GM18502 (cell line): ENCODE measurements at regions not wholly inside any gene's neighbourhood (a gene's known extent, or its start where the extent isn't known, plus 50 kb on each side); places are given as distances from the start of the nearest gene placed in this dataset.
A peak's percentile ranks its signal among the peaks of the same experiment; 100 is the strongest.

ENCODE experiments used
- ATAC-seq: cut with Tn5 transposase; IDR thresholded peaks from one replicate; pipeline ENCODE4 v1.9.1; 2021; ENCODE audit warnings: mild to moderate bottlenecking; ENCODE audit not compliant: unreplicated experiment, poor library complexity

DNA sequence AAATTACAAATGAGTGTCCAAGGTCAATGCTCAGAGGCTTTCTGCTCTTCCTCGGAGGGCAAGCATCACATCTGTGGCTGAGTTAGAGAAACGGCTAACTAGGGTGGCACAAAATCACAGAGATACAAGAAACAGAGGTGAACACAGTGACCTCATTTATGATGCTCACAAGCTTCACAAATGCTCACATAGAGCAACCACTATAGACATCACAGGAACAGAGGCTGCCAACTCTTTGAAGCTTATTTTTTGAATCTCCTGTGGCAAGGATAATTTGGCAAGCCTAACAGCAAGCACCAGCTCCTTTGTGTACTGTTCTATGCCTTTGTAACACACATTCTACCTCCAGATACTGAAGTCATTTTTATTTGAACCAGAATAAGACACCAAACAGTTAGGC, 416.5 kb upstream of the DDI1 start:
- ATAC-seq, result no peak

DNA sequence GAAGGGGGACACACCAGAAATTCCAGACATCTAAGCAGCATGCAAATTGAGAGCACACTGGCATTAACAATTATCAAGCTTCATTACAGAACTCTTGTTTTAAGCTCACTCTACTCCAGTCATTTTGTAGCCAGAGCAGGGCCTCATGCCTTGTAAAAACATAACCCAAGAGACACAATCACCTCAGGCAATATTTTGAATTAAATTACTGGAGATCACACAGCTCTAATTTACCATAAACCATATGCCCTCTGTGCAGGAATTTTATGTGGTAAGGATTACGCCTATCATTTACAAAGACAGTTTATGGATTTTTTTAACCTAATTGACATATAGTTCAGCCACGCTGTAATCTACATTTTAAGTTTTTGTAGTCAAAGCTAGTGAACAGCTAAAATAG, 414.1 kb upstream of the DDI1 start:
- ATAC-seq, result no peak

DNA sequence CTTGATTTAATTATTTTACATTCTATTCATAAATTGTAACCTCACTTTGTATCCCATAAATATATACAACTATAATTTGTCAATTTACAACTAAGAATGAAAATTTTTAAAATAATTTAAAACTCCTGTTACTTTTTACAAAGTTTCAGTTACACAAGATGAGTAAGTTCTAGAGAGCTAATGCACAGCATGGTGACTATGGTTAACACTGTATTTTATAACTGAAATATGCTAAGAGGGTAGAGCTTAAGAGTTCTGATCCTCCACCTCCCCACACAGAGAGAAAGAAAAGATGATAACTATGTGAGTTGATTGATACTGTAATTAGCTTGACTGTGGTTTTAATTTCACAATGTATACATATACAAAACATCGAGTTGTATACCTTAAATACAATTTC, 412.5 kb upstream of the DDI1 start:
- peak; percentile 55 for ATAC-seq

DNA sequence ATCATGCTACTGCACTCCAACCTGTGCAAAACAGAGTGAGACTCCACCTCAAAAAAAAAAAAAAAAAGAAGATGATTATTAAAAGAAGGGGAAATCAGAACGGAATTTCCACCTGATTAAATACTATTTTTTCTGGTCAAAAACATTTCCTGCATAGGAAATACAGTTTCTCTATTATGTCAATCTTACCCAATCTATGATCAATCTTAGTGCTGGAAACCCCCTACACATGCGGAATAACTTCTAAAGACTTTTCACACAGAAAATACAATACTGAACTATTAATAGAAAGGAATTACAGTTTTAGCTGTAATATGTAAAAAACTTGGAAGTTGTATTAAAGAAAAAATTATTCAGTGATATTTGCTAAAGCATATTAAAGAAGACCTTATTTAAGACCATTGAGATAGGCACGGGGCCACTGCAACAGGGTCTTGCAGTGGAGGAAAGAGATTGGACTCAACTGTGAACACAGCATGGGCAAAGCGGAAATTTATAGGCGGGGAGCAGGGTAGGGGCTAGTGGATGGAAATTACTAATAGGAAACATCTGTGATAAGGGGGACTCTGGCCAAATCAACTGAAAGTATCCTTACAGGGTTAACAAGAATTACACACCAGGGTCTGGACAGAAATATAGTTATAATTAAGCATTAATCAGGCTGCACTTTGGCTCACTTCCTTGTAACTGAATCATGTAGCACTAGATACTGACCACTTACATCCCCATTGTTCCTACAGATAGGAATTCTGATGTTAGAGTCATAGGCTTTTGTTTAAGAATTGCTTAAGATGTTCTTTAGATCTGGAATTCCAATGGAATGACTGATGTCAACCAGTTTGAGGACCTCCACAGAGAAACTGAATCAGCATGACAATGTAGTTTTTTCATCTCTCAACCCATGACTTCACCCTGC, 411.5 kb upstream of the DDI1 start:
- ATAC-seq, result no peak

DNA sequence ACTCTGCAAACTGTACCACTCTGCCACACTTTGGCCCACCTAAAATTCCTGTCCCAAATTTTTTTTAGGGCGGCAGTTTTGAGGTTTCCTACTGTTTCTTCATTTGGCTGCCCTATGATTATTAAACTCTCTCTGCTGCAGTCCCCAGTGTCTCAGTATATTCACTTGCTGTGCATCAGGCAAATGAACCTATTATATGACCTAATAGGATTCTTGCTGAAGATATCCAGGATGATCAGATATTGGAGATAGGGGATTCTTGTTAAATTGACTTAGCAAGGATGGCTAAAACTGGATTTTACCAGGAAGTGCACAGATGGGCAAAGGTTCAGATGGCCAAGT, 410.8 kb upstream of the DDI1 start:
- no peak for ATAC-seq

DNA sequence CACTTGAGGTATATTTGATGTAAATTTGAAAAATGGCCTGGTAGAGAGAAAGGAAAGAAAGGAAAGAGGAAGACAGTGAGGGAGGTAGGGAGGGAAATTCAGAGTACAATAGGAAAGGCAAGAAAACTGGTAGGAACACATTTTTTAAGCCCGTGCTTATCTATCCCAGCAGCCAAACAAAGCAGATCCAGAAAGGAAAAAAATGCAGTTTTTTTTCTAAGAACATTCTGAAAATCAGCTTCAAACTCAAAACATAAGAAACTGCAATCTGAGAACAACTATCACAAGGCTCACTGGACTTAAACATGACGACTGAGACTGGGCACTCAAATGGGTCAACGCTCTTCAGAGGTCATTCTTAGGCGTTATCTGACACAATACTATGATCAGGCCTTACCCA, 408.3 kb upstream of the DDI1 start:
- ATAC-seq, result no peak

DNA sequence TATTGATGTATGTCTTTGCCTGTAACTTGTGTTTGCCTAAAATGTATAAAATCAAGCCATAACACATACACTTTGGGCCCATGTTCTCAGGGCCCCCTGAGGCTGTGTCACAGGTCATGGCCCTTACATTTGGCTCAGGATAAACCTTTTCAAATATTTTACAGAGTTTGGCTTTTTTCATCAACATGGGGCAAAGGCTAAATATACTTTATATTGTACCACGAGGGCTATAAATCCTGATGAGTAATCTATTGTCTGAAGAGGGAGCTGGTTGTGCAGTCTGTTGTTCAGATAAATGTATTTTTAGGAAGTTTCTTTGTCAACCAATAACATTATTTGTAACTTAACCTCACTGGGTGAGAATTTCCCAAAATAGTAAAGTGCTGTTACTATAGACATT, 404.6 kb upstream of the DDI1 start:
- ATAC-seq, result no peak

DNA sequence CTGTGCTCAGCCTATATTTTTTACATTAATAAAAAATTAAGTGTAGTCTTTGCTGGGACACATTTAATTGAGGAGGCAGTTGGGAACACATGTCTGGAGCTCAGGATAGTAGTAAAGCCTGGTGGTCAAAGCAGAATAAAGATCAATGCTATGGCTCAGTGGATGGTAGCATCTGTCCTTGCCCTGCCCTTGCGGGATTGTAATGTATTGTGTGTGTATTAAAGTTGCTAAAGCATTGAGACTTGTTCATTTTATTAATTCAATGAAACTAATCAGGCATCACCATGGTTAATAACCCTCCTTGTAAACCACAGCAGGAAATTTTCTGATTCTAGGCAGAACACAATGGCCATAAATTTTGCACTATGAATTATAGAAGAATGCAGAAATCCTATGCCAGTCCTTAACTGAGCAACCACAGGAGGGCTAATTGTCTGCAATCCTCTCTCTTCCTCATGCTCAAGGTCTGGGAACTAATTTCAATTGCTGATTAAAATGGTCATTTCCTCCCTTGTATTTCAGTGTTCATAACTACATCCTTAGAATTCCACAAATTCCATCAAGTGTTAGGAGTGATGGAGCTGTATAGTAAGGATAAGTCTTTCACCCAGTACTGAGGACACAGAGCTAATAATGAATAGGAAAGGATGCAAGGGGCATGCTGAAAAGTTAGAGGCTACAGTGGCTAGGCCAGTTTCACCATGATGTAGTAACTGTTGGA, 403.2 kb upstream of the DDI1 start:
- ATAC-seq, result no peak

DNA sequence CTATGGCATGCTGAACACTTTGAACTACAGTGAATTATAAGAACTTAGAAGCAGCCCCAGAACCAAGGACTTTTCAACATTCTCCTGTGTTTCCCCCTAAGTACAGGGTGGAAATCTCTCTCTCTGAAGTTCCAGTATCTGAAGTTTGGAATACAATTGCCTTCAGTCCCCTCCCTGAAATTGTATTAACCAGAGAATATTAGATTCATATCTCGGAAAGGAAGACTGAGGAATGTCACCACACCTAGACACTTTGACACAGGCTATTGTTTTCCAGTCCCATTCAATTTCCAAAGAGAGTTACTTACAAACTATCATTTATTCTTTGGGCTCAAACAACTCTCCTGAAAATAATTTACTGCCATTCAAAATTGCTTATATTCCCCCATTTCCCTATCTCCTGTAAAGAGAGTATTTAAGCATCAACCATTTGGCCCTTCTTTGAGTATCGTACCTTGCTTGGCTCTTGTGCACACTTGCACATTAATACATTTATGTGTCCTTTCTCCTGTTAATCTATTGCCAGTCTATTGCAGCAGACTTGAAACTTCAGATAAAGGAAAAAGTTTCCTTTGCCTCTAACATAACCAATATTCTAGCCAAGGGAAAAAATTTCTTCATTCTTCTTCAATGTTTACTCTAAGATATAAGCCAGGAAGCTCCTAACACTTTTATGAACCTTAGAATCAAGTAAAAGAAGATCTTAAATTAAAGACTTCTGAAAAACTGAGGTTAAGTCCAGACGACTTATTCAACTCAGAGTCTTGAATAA, 402.4 kb upstream of the DDI1 start:
- ATAC-seq, result no peak

DNA sequence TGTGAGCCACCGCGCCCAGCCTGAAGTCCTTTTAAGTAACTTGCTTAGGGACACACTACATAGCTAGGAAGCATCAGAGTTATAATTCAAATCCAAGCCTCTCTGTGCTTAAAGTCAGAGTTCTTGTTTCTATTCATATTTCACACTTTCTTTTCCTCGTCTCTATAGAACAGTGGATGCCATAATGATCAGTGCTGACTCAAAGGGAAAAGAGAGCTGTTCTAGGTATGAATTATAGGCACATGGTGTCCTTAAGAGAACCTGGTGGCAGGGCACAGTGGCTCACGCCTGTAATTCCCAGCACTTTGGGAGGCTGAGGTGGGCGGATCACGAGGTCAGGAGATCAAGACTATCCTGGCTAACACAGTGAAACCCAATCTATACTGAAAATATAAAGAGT, 400.2 kb upstream of the DDI1 start:
- ATAC-seq, result no peak

DNA sequence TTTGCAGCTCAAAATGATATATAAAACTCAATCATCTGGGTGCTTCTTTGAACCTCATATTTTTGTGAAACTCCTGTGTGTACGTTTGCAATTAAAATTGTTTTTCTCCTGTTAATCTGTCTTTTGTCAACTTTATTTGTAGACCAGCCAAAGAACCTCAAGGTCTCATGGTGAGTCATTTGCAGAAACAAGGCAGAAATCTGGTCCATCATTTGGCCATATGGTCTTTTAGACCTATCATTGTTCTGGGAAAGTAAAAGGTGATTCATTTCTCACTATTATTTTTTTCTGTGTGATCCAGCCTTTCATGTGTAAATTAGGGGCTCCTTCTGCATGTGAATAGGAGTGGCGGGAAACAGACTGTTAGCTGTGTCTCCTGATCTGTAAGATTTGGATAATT, 399.1 kb upstream of the DDI1 start:
- no peak for ATAC-seq

DNA sequence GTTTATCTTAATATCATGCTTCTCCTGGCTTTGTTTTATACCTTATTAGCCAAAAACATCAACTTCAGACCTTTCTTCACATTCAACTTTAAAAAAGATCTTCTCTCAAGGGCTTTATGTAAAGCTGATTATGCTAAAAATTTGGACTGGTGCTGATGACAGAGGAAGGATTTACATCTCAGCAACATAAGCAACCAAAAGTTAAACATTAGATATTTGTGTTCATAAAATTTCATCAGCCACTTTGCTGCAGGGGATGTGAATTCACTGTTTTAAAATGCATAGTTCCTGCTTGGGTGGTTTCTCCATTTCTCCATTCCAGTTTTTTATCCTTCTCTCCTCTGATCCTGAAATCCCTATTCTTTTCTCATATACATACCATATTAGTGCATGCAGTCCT, 398.6 kb upstream of the DDI1 start:
- ATAC-seq, result no peak

DNA sequence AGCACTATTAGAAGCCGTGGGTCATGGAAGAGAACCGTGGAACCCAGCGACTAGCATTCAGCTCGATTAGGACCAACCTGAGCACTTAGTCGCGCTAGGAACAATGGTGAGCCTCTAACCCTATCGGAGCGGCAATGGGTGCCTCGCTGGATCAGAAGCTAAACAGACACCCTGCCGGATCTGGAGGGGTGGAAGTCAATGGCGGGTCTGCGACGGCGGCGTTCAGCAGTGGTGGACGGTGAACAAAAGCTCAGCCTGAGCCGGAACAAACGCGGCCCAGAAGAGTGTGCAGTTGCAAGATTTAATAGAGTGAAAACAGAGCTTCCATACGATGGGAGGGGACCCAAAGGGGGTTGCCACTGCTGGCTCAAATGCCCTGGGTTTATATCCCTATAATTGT, 391.8 kb upstream of the DDI1 start:
- ATAC-seq, result no peak

DNA sequence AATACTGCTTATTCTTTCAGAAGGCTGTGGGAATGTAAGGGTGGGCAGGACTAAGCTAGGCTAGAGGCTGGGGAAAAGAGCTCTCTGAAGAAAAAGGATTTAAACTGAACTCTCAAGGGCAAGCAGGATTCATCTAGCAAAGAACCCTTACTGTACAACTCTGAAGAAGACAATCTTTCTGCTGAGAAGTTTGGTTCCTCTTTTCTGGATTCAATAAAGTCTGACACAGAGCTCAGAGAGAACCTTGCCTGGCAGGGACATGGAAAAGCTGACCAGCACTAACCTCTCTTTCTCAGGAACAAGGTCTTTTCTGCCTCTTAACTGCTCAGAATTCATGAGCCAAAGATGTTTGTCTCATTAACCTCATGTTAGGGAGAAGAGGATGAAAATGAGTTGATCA, 388.4 kb upstream of the DDI1 start:
- ATAC-seq, result no peak

DNA sequence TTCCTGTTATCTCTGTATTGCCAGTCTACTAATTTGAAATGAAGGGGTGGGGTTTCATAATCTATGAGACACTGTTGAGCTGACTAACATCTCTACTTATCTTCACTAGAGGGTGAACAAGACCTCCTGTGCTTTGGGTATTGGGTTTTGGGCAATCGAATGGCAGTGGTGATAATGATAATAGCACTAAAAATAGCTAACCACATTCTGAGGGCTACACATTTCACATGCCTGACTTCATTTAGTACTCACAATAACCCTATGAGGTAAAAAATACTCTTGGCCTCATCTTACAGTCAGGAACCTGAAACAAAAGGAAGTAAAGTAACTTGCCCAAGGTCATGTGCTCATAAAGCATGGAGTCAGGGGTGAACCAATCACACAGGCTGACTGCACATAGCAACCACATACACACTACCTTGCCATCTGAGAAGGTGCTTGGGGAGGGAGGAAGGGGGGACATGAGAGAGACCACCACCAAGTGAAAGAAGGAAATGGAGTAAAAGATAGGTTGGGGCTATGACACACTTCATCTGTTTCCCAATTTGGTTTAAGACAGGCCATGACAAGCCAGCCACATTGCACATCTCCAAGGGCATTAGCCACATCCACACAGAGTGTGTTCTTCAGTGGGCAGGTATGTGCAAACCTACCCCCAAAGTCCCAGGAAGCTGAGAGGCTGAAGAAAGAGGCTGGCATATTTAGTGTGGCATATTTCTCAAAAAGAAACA, 387.6 kb upstream of the DDI1 start:
- peak; percentile 70 for ATAC-seq

DNA sequence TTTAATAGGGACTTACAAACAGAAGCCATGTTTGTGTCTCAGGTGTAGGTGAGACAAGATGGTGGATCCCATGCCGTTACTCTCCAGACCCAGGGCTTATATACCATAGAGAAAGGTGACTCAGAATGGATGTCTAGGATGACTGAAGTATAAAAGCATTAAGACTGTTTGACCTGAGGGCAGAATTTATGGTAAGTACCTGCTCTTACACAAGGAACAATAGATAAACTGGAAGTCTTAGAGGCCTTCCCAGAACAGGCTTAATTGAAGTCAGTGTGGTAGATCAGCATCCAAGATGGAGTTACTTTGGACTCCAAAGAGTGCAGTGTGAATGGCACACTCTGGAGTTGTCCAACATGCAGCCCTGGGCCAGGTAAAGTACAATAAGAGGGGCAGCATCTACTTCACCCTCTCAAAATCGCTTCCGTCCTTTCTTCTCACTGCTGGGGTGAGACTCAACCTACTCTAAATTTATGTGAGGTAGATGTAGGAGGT, 387.0 kb upstream of the DDI1 start:
- no peak for ATAC-seq

DNA sequence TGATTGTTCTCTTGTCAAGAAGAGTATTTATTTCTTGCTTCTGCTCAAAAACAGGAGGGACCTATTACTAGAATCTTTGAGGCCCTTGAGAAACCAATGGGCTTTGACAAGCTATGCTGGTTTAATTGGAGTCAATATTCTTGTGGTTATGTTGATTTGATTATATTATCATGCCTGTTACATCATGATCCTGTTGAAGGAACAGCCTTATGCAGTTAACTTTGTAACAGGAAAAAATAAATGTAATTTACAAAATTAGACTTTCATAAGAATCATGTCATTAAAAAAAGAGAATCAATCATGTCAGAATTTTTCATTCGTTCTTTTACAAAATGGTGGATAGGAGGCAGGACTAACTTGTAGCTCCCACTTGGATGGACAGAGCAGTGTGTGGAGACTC, 386.1 kb upstream of the DDI1 start:
- no peak for ATAC-seq

DNA sequence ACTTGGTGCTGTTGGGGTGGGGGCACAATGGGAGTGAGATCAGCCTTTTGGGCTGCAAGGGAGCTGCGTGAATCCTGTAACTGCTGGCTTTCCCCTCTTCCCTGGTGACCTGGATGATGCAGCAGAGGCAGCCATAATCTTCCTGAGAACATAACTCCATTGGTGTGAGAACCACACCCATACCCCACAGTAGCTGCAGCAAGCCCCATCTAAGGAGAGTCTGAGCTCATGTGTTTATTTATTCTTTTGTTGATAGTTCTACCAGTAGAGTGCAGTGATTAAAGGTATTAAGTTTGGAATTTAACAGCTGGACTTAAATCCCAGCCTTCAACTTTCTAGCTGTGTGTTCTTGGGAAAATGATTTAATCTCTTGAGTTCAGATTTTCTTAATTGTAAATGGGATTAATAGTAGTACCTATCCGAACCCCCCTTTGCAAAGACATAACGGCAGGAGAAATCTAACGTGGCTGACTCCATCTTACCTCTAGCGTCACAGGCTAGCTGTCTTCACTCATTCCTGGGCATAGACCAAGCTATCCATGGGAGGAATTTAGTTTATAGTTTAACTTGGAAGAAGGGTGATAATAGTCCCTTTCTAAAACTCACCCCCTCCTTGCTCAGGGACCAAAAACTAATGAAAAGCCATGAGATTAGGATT, 385.0 kb upstream of the DDI1 start:
- no peak for ATAC-seq

DNA sequence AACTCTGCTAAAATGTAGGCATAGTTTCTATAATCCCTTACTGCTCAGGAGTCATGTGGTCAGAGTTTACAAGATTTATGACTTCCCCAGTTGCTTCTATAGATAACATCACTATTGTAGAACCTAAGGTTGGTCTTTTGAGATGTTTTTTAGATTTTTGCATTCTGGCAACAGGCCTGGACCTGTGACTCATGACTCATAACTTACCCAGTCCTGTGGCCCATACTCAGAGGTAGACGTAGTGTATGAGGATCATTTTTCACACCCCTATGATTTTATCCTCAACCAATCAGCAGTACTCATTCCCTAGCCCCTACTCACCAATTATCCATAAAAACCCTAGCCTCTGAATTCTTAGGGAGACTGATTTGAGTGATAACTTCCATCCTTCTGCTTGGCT, 384.4 kb upstream of the DDI1 start:
- no peak for ATAC-seq

DNA sequence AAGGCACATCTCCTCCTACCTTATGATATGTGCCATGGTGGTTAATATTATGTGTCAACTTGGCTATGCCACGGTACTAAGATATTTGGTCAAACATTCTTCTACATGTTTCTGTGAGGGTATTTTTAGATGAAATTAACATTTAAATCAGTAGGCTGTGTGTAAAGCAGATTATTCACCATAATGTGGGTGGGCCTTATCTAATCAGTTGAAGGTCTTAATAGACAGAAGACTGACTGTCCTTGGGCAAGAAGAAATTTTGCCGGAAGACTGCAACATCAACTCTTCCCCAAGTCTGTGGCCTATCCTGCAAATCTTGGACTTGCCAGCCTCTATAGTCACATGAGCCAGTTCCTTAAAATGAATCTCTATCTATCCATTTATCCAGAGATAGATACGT, 380.1 kb upstream of the DDI1 start:
- ATAC-seq, result no peak
